H1 (cell line): ENCODE measurements at regions not wholly inside any gene's neighbourhood (a gene's known extent, or its start where the extent isn't known, plus 50 kb on each side); places are given as distances from the start of the nearest gene placed in this dataset.

Experiments
- CHD1 ChIP-seq: IDR thresholded peaks from 2 replicates; pipeline ENCODE4 v1.6.1; 2012; ENCODE audit warnings: low read depth, low read length, improper control_type of control experiment
- EZH2 ChIP-seq: fragments of 200-600 bp; sonication (generic); IDR thresholded peaks from 2 replicates; pipeline ENCODE4 v1.7.1; 2012; ENCODE audit warnings: low read depth, mild to moderate bottlenecking, moderate library complexity, low read length, inconsistent platforms; ENCODE audit not compliant: severe bottlenecking
- HDAC2 ChIP-seq, 2 experiments: fragments of 300-600 bp in 1 of 2; sonication (generic) in 1 of 2; IDR thresholded peaks; 2 replicates each; pipeline ENCODE4 v1.6.1; 2011 to 2012; ENCODE audit warnings: low read depth in 2 of 2, low read length in 2 of 2, mild to moderate bottlenecking in 2 of 2, moderate library complexity in 2 of 2, borderline replicate concordance in 1 of 2, inconsistent platforms in 1 of 2
- JUND ChIP-seq: IDR thresholded peaks from 2 replicates; pipeline ENCODE4 v1.6.1; 2011; ENCODE audit warnings: mild to moderate bottlenecking, improper control_type of control experiment, low read length
- PHF8 ChIP-seq: fragments of 200-600 bp; sonication (generic); conservative IDR thresholded peaks from 2 replicates; pipeline ENCODE4 v1.7.1; 2012; ENCODE audit warnings: low read depth, mild to moderate bottlenecking, inconsistent platforms, low read length, moderate library complexity
- POLR2A ChIP-seq, 2 experiments: IDR thresholded peaks; 1 replicate in 1 of 2; 2 replicates in 1 of 2; pipeline ENCODE4 v1.6.1; 2011; ENCODE audit warnings: low read depth in 2 of 2, low read length in 2 of 2, mild to moderate bottlenecking in 2 of 2; ENCODE audit errors: control extremely low read depth in 1 of 2
- POLR2AphosphoS5 ChIP-seq: IDR thresholded peaks from 2 replicates; pipeline ENCODE4 v1.6.1; 2011; ENCODE audit warnings: low read depth, low read length
- SIX5 ChIP-seq: IDR thresholded peaks from 2 replicates; pipeline ENCODE4 v1.6.1; 2011; ENCODE audit warnings: mild to moderate bottlenecking, low read depth, low read length
- TBP ChIP-seq: IDR thresholded peaks from 2 replicates; pipeline ENCODE4 v1.6.1; 2011; ENCODE audit warnings: low read depth, low read length, improper control_type of control experiment
- TF ChIP-seq, protein P1 (sequence below), 3 experiments: IDR thresholded peaks; 1 replicate in 2 of 3; 2 replicates in 1 of 3; pipeline versions ENCODE4 v1.5.1 to v1.6.1; 2011; ENCODE audit warnings: low read length in 3 of 3, mild to moderate bottlenecking in 3 of 3, inconsistent platforms in 2 of 3, low read depth in 1 of 3, moderate library complexity in 1 of 3; ENCODE audit not compliant: insufficient read depth in 1 of 3; ENCODE audit errors: control extremely low read depth in 1 of 3
- TF ChIP-seq, protein P2 (sequence below): IDR thresholded peaks from 2 replicates; pipeline ENCODE4 v1.6.1; 2012; ENCODE audit warnings: inconsistent platforms

DNA sequence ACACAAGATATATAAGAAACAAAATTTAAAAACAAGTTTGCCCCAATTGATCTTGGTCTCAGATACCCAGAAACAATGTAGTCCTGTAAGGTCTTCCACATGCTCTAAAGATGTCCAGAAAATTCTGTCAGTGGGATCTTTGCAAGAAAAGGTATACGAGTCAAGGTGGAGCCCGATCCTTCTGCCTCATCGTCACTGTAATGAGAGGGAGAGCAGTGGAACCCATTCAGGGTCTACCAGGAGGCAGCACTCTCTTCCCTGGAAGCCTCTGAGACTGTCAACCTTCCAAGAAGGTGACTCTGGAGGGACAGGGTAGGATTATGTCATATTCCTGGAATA is 112.8 kb downstream of the JCAD start:
- TF ChIP-seq, protein P1, sequence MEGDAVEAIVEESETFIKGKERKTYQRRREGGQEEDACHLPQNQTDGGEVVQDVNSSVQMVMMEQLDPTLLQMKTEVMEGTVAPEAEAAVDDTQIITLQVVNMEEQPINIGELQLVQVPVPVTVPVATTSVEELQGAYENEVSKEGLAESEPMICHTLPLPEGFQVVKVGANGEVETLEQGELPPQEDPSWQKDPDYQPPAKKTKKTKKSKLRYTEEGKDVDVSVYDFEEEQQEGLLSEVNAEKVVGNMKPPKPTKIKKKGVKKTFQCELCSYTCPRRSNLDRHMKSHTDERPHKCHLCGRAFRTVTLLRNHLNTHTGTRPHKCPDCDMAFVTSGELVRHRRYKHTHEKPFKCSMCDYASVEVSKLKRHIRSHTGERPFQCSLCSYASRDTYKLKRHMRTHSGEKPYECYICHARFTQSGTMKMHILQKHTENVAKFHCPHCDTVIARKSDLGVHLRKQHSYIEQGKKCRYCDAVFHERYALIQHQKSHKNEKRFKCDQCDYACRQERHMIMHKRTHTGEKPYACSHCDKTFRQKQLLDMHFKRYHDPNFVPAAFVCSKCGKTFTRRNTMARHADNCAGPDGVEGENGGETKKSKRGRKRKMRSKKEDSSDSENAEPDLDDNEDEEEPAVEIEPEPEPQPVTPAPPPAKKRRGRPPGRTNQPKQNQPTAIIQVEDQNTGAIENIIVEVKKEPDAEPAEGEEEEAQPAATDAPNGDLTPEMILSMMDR (IDR thresholded peaks at IDR 0.05; ENCODE audit: control extremely low read depth in 1 of 3, insufficient read depth in 1 of 3, low read depth in 1 of 3, low read length in 3 of 3), result no peak
- no peak for TF ChIP-seq HDAC2 (IDR thresholded peaks at IDR 0.05; ENCODE audit: borderline replicate concordance in 1 of 2, low read depth in 2 of 2, low read length in 2 of 2)
- TF ChIP-seq SIX5, result no peak
- TF ChIP-seq POLR2A (IDR thresholded peaks at IDR 0.05; ENCODE audit: control extremely low read depth in 1 of 2, low read depth in 2 of 2, low read length in 2 of 2), result no peak
- TF ChIP-seq EZH2, result no peak
- TF ChIP-seq, protein P2, sequence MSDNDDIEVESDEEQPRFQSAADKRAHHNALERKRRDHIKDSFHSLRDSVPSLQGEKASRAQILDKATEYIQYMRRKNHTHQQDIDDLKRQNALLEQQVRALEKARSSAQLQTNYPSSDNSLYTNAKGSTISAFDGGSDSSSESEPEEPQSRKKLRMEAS, result no peak
- no peak for TF ChIP-seq PHF8
- TF ChIP-seq TBP, result no peak
- no peak for TF ChIP-seq CHD1
- no peak for TF ChIP-seq POLR2AphosphoS5
- no peak for TF ChIP-seq JUND
